Esophagus mucosa (tissue), 1 donor: ENCODE measurements at regions not wholly inside any gene's neighbourhood (a gene's known extent, or its start where the extent isn't known, plus 50 kb on each side); places are given as distances from the start of the nearest gene placed in this dataset.

Experiments used
- ATAC-seq: fragments of 200-7000 bp; cut with Tn5 transposase; one replicate; pipeline ENCODE4 v1.9.1; 2020
- donor health status: DM: yes; HTN: yes; CAD: no.

GRCh38 chr2:17124575-17125318 lies 393.5 kb downstream of the RAD51AP2 start:
- ATAC-seq = no peak

DNA sequence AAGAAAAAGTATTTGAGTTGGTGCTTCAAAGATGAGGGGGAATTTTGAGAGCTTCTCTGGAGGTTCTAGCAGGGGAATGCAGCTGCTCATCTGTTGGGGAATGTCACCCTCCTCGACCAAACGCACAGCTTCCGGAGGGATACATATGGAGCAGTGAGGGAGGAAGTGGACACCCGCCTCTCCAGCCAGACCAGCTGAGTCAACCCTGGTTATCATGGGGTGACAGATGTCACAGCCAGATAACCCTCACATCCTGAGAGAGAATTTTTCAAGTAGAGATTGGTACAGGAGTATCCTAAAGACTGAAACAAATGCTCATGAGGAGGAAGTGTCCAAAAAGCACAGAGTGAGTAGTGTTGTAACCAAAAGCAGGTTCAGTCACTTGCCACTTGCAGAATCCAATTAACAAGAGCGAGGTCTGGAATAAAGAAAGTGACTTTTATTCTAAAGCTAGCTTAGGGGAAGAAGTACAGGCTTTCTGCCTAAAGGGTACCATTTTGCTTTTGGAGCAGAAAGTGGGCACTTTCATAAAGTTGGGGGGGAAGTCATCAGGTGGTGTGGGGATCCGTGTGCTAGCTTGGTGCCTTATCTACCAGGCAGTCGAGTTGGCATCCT lies 395.2 kb downstream of the RAD51AP2 start:
- no peak for ATAC-seq

DNA sequence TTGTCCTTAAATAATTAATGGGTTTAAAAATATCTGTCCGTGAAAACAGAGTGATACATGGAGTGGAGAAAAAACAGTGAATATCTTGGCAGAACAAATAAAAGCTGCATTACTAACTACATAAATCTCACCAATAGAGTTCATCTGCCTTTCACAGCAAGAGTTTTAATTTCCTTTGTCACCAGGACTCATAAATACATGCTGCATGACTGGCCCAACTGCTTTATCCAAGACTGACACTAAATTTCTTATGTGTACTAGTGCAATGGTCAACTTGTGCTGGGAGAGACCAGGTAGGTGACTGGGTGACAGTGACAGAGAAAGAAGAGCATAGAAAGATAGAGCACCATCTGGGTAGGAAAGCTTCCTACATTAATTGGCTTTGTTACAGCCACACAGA lies 402.8 kb downstream of the RAD51AP2 start:
- ATAC-seq = no peak

DNA sequence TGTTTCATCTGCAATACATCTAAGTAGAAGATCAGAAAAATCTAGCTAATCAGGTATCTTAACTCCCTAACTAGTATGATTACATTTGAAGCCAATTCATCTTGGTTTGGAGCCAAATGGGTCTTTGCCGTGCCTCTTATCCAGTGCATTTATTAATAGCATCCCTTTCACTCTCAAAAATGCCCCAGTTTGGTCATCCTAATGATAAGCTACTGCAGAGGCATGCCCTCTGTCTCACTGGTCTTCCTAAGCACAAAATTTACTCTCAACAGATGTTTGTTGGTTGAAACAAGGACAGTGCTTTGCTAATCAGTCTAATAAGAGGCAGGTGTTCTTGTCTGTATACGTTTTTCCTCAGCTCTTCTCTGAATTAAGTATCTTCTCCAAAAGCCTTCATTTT lies 403.2 kb downstream of the RAD51AP2 start:
- ATAC-seq = no peak

DNA sequence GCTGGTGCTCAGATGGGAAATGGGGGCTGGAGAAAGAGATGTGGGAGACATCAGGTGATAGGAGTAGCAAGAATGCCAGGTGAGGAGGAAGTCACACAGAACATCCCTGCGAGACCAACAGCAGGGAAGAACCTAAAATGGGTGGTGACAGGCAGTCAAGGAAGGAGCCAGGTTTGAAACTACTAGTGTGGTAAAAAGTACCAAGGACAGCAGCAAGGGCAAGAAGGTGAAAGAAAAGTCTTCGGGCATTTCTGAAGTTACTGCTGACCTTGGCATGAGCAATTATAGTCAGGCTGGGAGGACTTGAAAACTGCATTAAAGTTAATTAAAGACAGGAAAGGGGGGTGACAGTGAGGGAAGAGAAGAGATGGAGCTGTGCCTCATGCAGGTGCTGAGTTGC lies 410.4 kb downstream of the RAD51AP2 start:
- ATAC-seq = no peak

GRCh38 chr2:17107151-17107550 lies 411.1 kb downstream of the RAD51AP2 start:
- ATAC-seq = no peak

GRCh38 chr2:17106418-17106817 lies 411.8 kb downstream of the RAD51AP2 start:
- ATAC-seq = no peak

DNA sequence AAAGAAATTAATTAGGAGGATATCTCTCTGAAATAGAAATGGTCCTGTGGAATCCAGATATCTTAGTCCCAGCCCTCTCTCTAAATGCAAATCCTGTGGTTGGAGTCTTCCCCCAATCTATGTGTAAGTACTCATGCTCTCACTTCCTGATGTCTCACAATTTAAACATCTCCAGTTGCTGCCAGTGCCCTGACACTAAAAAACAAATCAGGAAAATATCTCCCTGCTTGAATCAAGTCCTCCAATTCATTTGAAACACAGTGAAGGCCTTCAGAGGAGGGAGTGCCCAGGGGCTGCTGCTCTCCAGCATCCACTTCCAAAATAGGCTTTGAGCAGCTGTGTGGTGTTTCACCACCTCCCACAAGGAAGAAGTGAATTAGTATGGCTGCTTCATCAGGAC lies 413.8 kb downstream of the RAD51AP2 start:
- ATAC-seq = no peak

GRCh38 chr2:17101596-17101995 lies 416.6 kb downstream of the RAD51AP2 start:
- ATAC-seq = no peak

- ATAC-seq = no peak
Observed at GRCh38 chr2:17101091-17101490, 417.1 kb downstream of the RAD51AP2 start.

DNA sequence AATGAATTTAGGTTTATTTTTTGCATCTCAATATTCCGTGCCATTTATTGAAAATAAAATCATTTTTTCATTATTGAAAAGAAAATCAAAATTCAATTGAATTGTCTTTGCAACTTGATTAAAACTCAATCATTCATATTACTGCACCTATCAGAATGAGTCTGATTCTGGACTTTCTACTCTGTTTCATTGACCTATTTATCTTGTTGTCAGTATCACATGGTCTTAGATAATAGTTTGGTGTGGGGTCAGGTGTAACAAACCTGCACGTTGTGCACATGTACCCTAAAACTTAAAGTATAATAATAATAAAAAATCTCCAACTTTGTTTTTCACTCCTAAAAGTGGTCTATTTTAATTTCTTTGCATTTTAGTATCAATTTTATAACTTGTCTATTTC lies 422.9 kb downstream of the RAD51AP2 start:
- ATAC-seq = no peak

GRCh38 chr2:17093712-17094111 lies 424.5 kb downstream of the RAD51AP2 start:
- ATAC-seq = no peak

GRCh38 chr2:17086990-17087389 lies 421.4 kb upstream of the CYRIA start:
- no peak for ATAC-seq

- no peak for ATAC-seq
Observed at GRCh38 chr2:17085546-17086202, 420.0 kb upstream of the CYRIA start.

DNA sequence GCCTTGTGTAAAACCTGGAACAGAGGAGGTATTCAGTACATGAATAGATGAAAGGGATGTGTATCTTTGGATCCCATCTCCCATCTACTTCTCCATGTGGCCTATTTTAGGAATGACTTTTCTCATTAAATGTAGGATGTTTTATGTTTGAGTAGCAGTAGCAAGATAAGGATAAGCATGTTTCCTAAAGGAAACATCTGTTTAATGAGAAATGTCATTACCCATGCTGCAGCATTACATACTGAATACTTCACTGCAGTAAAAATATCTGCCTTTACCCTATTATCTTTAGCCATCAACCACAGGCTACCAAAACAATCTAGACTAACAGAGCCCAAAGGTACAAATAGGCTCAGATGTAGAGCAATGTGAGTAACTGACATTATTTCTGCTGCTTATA lies 419.2 kb upstream of the CYRIA start:
- no peak for ATAC-seq

- ATAC-seq = no peak
Observed at GRCh38 chr2:17083902-17084301, 418.3 kb upstream of the CYRIA start.

GRCh38 chr2:17079262-17079661 lies 413.6 kb upstream of the CYRIA start:
- ATAC-seq = no peak

GRCh38 chr2:17076533-17076932 lies 410.9 kb upstream of the CYRIA start:
- ATAC-seq = no peak

DNA sequence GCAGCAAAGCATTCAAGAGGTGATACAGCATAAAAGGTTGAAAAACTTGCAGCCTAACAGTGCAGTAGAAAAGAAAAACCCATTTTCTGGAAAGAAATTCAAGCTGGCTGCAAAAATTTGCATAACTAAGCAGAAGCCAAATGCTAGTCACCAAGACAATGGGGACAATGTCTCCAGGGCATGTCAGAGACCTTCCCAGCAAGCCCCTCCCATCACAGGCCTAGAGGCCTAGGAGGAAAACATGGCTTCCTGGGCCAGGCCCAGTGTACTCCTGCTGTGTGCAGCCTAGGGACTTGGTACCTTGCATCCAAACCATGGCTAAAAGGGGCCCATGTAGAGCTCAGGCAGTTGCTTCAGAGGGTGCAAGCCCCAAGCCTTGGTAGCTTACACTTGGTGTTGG lies 405.1 kb upstream of the CYRIA start:
- ATAC-seq = no peak

- ATAC-seq = no peak
Observed at GRCh38 chr2:17069564-17069963, 403.9 kb upstream of the CYRIA start.

GRCh38 chr2:17068021-17068420 lies 402.4 kb upstream of the CYRIA start:
- ATAC-seq = no peak

DNA sequence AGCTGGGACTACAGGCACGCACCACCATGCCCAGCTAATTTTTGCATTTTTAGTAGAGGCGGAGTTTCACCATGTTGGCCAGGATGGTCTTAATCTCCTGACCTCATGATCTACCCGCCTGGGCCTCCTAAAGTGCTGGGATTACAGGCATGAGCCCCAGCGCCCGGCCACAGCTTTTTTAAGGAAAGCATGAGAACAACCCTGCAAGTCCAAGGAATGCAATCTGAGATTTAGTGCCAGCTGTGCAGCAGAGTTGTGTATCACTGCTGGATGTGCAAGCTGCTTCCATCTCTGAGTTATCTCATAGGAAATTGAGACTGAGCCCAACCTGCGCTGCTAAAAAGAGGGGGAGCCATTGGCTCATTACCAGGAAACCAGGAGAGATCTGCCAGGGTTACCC lies 399.9 kb upstream of the CYRIA start:
- ATAC-seq = no peak

- ATAC-seq = no peak
Observed at GRCh38 chr2:17061028-17061427, 395.4 kb upstream of the CYRIA start.

GRCh38 chr2:17059458-17059857 lies 393.8 kb upstream of the CYRIA start:
- no peak for ATAC-seq
